Tongue (tissue), 1 donor: ENCODE measurements at regions not wholly inside any gene's neighbourhood (a gene's known extent, or its start where the extent isn't known, plus 50 kb on each side); places are given as distances from the start of the nearest gene placed in this dataset.

Experiments
- DNase-seq: peaks from one replicate; pipeline ENCODE4 v3.0.0-alpha.2; 2015

- DNase-seq: no peak
Measured at GRCh38 chr2:17068021-17068420, 402.4 kb upstream of the CYRIA start.

GRCh38 chr2:17065536-17065935 lies 399.9 kb upstream of the CYRIA start:
- DNase-seq: peak; percentile 48

- DNase-seq: no peak
Measured at GRCh38 chr2:17061028-17061427, 395.4 kb upstream of the CYRIA start.

GRCh38 chr2:17059458-17059857 lies 393.8 kb upstream of the CYRIA start:
- DNase-seq: peak; percentile 88

GRCh38 chr2:17058772-17059402 lies 393.3 kb upstream of the CYRIA start:
- peak; percentile 62 for DNase-seq

GRCh38 chr2:17057109-17058017 lies 391.7 kb upstream of the CYRIA start:
- peak; percentile 12 for DNase-seq

GRCh38 chr2:17056236-17056635 lies 390.6 kb upstream of the CYRIA start:
- no peak for DNase-seq

GRCh38 chr2:17052001-17052400 lies 386.4 kb upstream of the CYRIA start:
- no peak for DNase-seq

GRCh38 chr2:17051538-17051937 lies 385.9 kb upstream of the CYRIA start:
- DNase-seq: peak; percentile 24

GRCh38 chr2:17043173-17043572 lies 377.5 kb upstream of the CYRIA start:
- no peak for DNase-seq

GRCh38 chr2:17036361-17036760 lies 370.7 kb upstream of the CYRIA start:
- no peak for DNase-seq

- DNase-seq: no peak
Measured at GRCh38 chr2:17035010-17035409, 369.4 kb upstream of the CYRIA start.

- DNase-seq: no peak
Measured at GRCh38 chr2:17030047-17030446, 364.4 kb upstream of the CYRIA start.

GRCh38 chr2:17012297-17012696 lies 346.7 kb upstream of the CYRIA start:
- no peak for DNase-seq

- no peak for DNase-seq
Measured at GRCh38 chr2:17010104-17010503, 344.5 kb upstream of the CYRIA start.

GRCh38 chr2:17000184-17000482 lies 334.5 kb upstream of the CYRIA start:
- DNase-seq: peak; percentile 1

- no peak for DNase-seq
Measured at GRCh38 chr2:16999347-17000183, 333.9 kb upstream of the CYRIA start.

GRCh38 chr2:16978301-16978700 lies 312.7 kb upstream of the CYRIA start:
- DNase-seq: peak; percentile 27

GRCh38 chr2:16974688-16975087 lies 309.1 kb upstream of the CYRIA start:
- no peak for DNase-seq

GRCh38 chr2:16973586-16974286 lies 308.1 kb upstream of the CYRIA start:
- DNase-seq: no peak

- DNase-seq: no peak
Measured at GRCh38 chr2:16972276-16972675, 306.6 kb upstream of the CYRIA start.

GRCh38 chr2:16971722-16972234 lies 306.1 kb upstream of the CYRIA start:
- DNase-seq: no peak
